Adrenal gland (tissue), 5 donors: ENCODE measurements at regions not wholly inside any gene's neighbourhood (a gene's known extent, or its start where the extent isn't known, plus 50 kb on each side); places are given as distances from the start of the nearest gene placed in this dataset.

Source experiments
- POLR2A ChIP-seq, 2 donors: fragments of 450-650 bp; IDR thresholded peaks; one replicate each; pipeline ENCODE4 v1.6.1; 2017; ENCODE audit warnings: antibody characterized with exemption in 2 of 2, mild to moderate bottlenecking in 2 of 2, moderate library complexity in 1 of 2
- TF ChIP-seq, protein P1 (sequence below), 6 experiments: fragments of 450-650 bp in 4 of 6; fragments of 200-600 bp in 2 of 6; sonication (generic) in 1 of 6; IDR thresholded peaks; 1 replicate in 5 of 6; 2 replicates in 1 of 6; pipeline versions ENCODE4 v1.5.1 to v1.8.0; 2016 to 2021; ENCODE audit warnings: antibody characterized with exemption in 6 of 6, mild to moderate bottlenecking in 2 of 6, moderate library complexity in 1 of 6
- donor health status: DM: no; HTN: no; CAD: no.

DNA sequence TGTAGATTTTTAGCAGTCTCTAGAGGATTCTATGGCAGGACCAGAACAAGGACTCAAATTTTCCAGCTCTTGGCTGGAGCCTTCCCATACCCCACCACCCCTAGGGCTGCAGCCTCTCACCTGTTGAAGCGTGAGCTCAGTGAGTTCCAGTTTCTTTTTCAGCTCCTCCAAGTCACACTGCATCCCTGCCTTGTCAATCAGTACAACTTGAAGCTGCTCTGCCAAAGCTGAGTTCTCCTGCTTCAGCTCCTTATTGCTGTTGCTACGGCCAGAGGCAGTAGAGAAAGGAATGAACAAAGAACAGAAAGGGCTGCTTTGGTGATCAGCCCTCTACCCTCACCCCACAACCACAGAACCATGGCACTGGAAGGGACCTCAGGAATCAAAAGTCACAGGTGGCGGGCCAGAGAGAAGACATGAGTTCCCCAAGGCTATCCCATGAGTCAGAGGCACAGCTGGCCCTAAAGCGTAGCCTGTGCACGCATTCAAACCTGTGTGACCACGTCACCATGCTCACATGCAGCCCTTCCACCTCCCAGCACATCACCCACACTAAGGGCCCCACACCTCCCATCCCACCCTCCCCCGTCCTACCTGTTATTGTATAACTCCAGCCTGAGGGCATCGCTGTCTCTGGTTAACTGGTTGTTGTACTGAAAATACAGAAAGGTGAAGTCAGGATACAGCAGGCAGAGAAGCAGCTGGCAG is 83.3 kb upstream of the C2CD4B start:
- TF ChIP-seq, protein P1, sequence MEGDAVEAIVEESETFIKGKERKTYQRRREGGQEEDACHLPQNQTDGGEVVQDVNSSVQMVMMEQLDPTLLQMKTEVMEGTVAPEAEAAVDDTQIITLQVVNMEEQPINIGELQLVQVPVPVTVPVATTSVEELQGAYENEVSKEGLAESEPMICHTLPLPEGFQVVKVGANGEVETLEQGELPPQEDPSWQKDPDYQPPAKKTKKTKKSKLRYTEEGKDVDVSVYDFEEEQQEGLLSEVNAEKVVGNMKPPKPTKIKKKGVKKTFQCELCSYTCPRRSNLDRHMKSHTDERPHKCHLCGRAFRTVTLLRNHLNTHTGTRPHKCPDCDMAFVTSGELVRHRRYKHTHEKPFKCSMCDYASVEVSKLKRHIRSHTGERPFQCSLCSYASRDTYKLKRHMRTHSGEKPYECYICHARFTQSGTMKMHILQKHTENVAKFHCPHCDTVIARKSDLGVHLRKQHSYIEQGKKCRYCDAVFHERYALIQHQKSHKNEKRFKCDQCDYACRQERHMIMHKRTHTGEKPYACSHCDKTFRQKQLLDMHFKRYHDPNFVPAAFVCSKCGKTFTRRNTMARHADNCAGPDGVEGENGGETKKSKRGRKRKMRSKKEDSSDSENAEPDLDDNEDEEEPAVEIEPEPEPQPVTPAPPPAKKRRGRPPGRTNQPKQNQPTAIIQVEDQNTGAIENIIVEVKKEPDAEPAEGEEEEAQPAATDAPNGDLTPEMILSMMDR (IDR thresholded peaks at IDR 0.05) = no peak
- TF ChIP-seq POLR2A (IDR thresholded peaks at IDR 0.05) = no peak
